Glutamatergic neuron (in vitro differentiated cells): ENCODE measurements at regions not wholly inside any gene's neighbourhood (a gene's known extent, or its start where the extent isn't known, plus 50 kb on each side); places are given as distances from the start of the nearest gene placed in this dataset.

ENCODE experiments used
- DNase-seq: peaks from one replicate; pipeline ENCODE4 v3.0.0; 2022
- H3K27ac Mint-ChIP-seq: one replicate; pipeline ENCODE4 v1.8.0; 2020; ENCODE audit warnings: mild to moderate bottlenecking, mixed read lengths, inconsistent platforms; ENCODE audit not compliant: unreplicated experiment
- H3K27me3 Mint-ChIP-seq: one replicate; pipeline ENCODE4 v1.8.0; 2020; ENCODE audit warnings: mild to moderate bottlenecking, moderate library complexity, mixed read lengths, inconsistent platforms; ENCODE audit not compliant: unreplicated experiment
- H3K36me3 Mint-ChIP-seq: one replicate; pipeline ENCODE4 v1.8.0; 2020; ENCODE audit warnings: mild to moderate bottlenecking, mixed read lengths, inconsistent platforms; ENCODE audit not compliant: unreplicated experiment
- H3K4me1 Mint-ChIP-seq: one replicate; pipeline ENCODE4 v1.8.0; 2020; ENCODE audit warnings: mild to moderate bottlenecking, low read depth, mixed read lengths, inconsistent platforms; ENCODE audit not compliant: unreplicated experiment
- H3K4me3 Mint-ChIP-seq: one replicate; pipeline ENCODE4 v1.8.0; 2020; ENCODE audit warnings: mild to moderate bottlenecking, mixed read lengths, inconsistent platforms; ENCODE audit not compliant: unreplicated experiment
- H3K9me3 Mint-ChIP-seq: one replicate; pipeline ENCODE4 v1.8.0; 2020; ENCODE audit warnings: mild to moderate bottlenecking, moderate library complexity, mixed read lengths, inconsistent platforms; ENCODE audit not compliant: unreplicated experiment
- TF ChIP-seq, protein P1 (sequence below): fragments of 200-600 bp; sonication (generic); IDR thresholded peaks from one replicate; pipeline ENCODE4 v1.5.0; 2021; ENCODE audit not compliant: partially characterized antibody, unreplicated experiment

DNA sequence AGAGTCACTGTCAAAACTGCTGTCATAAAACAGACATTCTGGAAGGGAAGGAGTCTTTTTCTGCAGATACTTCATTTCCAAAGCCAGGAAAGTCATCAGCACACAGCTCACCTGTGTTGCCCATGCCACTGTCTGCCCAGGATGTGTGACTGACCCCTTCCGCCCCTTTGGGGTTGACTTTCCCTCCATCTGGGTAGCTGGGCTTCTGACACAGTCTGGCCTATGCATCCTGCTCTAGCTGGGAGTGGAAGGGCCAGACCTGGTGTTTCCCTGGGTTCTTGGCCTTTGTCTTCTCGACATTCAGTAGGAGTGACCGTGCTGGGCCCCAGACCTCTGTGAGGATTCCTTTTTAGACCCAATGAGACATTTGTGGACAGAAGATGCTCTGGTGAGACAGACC, 378.9 kb upstream of the NUPR2 start:
- Mint-ChIP-seq H3K4me3 (no peak overlapping the region), H3K36me3 (peaks cover 9% of the 10 kb centered on the region), H3K4me1 (no peaks in the 10 kb centered on the region), H3K27ac (no peak overlapping the region), H3K9me3 (peaks cover 26% of the 10 kb centered on the region), H3K27me3 (no peaks in the 10 kb centered on the region)
- TF ChIP-seq, protein P1, sequence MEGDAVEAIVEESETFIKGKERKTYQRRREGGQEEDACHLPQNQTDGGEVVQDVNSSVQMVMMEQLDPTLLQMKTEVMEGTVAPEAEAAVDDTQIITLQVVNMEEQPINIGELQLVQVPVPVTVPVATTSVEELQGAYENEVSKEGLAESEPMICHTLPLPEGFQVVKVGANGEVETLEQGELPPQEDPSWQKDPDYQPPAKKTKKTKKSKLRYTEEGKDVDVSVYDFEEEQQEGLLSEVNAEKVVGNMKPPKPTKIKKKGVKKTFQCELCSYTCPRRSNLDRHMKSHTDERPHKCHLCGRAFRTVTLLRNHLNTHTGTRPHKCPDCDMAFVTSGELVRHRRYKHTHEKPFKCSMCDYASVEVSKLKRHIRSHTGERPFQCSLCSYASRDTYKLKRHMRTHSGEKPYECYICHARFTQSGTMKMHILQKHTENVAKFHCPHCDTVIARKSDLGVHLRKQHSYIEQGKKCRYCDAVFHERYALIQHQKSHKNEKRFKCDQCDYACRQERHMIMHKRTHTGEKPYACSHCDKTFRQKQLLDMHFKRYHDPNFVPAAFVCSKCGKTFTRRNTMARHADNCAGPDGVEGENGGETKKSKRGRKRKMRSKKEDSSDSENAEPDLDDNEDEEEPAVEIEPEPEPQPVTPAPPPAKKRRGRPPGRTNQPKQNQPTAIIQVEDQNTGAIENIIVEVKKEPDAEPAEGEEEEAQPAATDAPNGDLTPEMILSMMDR, result no peak
- DNase-seq, result no peak

DNA sequence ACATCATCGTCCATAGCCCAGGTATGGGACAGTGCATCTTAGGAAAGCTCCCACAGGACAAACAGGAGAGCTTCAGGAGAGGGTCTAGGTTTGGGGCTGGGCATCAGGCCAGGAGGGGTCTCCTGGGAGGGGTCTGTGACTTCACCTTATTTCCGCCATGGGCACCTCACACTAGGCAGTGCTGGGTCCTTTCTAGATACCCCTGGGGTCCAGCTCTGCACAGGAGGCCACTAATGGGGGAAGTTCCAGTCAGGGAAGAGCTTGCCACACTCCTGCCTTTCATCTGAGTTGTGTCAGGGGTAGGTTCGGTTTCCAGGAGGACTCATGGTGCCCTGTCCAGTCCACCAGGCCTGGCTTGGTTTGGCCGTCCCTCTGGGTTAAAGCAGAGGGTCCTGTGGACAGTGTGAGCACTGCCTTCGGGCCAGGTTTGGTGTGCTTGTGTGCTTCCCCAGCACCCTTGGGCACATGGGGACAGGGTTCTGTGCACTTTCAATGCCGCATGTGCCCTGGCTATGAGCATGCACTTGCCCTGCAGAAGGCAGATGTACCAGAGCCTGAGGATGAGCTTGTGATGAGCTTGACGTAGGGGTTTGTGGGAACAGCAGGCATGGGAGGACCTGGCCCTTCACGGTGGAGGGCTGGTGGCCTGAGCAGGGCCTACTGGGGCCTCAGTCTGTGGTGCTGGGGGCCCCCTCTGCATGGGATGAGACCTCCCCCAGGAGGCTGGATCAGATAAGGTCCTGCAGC, 377.7 kb upstream of the NUPR2 start:
- no peak for DNase-seq
- Mint-ChIP-seq H3K4me1 (no peaks in the 10 kb centered on the region), H3K27me3 (no peaks in the 10 kb centered on the region), H3K4me3 (no peak overlapping the region), H3K27ac (no peak overlapping the region), H3K36me3 (peaks cover 5% of the 10 kb centered on the region), H3K9me3 (peaks cover 26% of the 10 kb centered on the region)
- TF ChIP-seq, protein P1, result no peak

DNA sequence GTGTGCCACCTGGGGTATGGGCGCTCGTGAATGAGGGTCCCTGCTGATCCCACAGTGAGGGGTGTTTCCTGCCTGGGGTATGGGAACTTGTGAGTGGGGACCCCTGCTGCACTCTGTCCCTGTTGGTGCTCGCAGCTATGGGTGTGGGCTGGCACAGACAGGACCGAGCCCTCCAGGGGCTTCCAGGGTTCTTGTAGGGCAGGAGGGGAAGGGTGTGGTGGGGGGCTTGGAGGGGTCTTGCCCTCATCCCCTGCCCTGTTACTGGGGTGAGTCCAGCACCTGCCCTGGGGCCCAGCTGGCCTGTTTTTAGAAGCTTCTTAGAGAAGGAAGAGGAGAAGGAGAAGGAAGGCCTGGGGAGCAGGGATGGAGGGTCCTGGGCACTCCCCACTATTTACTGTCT, 377.0 kb upstream of the NUPR2 start:
- no peak for DNase-seq
- Mint-ChIP-seq H3K4me3 (no peak overlapping the region), H3K36me3 (peaks cover 5% of the 10 kb centered on the region), H3K4me1 (no peaks in the 10 kb centered on the region), H3K9me3 (peaks cover 26% of the 10 kb centered on the region), H3K27ac (no peak overlapping the region), H3K27me3 (no peaks in the 10 kb centered on the region)
- TF ChIP-seq, protein P1, result no peak

DNA sequence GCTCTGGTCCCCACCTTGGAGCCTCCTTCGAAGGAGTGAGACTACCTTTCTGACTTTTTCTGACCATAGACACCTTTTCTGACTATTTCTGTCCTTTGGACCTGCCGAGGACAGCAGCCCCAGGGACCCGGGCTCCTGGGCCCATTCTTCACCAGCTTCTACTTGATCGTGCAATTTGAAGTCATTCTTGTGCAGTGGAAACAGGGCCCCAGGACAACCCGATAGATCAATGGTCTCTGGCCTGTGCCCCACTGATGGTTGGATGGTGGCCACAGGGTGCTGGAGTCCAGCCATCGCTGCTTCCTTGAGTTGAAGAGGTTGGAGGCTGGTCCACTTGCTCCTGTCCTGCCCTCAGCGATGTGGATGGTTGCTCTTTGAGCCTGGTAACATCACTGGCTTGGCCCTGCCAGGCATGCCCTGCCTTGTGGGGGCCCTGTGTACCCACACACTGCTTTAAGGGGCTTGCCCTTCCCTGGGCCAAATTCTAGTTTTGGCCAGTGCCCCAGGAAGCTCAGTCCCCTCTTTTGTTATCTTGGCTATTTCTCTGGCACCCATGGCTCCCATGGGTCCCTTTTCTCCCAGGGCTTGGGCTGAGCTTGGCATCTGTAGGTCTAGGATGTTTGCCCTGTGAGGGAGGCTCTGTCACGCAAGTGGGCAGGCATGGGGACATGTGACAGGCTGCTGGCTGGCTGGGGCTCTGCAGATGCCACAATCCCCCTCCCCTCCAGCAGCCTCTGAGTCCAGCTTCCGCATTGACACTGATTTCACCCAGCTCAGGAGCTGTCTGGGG, 375.6 kb upstream of the NUPR2 start:
- H3K4me3 Mint-ChIP-seq, result no peak overlapping the region
- H3K36me3 Mint-ChIP-seq, result peaks cover 5% of the 10 kb centered on the region
- no peaks in the 10 kb centered on the region for H3K27me3 Mint-ChIP-seq
- TF ChIP-seq, protein P1, result no peak
- DNase-seq, result no peak
- H3K27ac Mint-ChIP-seq, result no peak overlapping the region
- no peaks in the 10 kb centered on the region for H3K4me1 Mint-ChIP-seq
- peaks cover 26% of the 10 kb centered on the region for H3K9me3 Mint-ChIP-seq
